OCI-LY7 (cell line): ENCODE measurements at regions not wholly inside any gene's neighbourhood (a gene's known extent, or its start where the extent isn't known, plus 50 kb on each side); places are given as distances from the start of the nearest gene placed in this dataset.

Experiments used
- BruUV-seq: library from RNA; stranded (reverse); fragments of 400-500 nt; replicated peaks from 2 replicates; lab custom pipeline; 2021; lab: Mats Ljungman, UMichigan
- CTCF ChIA-PET: fragments of 300-600 bp; sonication (Branson Sonifier 250); formaldehyde crosslinking; loops from one replicate; lab custom pipeline; 2022; ENCODE audit warnings: antibody characterized with exemption; ENCODE audit not compliant: unreplicated experiment; lab: Charles Lee
- POLR2A ChIA-PET: fragments of 300-600 bp; sonication (Branson Sonifier 250); formaldehyde crosslinking; loops from one replicate; lab custom pipeline; 2022; ENCODE audit warnings: antibody characterized with exemption; lab: Charles Lee
- DNase-seq: peaks from one replicate; pipeline ENCODE4 v3.0.0-alpha.2; 2015; ENCODE audit warnings: low spot score
- H2AFZ ChIP-seq: fragments of 200-600 bp; sonication (generic), shearing (Covaris generic); 2 replicates; pipeline ENCODE4 v1.6.1; 2014; ENCODE audit warnings: mild to moderate bottlenecking, antibody characterized with exemption, low read length, moderate library complexity
- H3K27ac ChIP-seq: fragments of 200-600 bp; sonication (generic); 2 replicates; pipeline ENCODE4 v1.5.1; 2014; ENCODE audit warnings: mixed run types, low read depth, mild to moderate bottlenecking, moderate library complexity, low read length, inconsistent platforms; ENCODE audit not compliant: poor library complexity, severe bottlenecking
- H3K36me3 ChIP-seq: fragments of 200-600 bp; sonication (generic); 2 replicates; pipeline ENCODE4 v1.6.1; 2014; ENCODE audit warnings: mild to moderate bottlenecking, antibody characterized with exemption, low read length, moderate library complexity, mixed read lengths; ENCODE audit not compliant: insufficient read depth
- H3K4me1 ChIP-seq: fragments of 200-600 bp; sonication (generic); 2 replicates; pipeline ENCODE4 v1.5.1; 2014; ENCODE audit warnings: mild to moderate bottlenecking, low read length; ENCODE audit not compliant: insufficient read depth, poor library complexity, severe bottlenecking
- H3K4me2 ChIP-seq: fragments of 200-600 bp; sonication (generic); 2 replicates; pipeline ENCODE4 v1.6.1; 2014; ENCODE audit warnings: mild to moderate bottlenecking, low read length
- H3K4me3 ChIP-seq: fragments of 200-600 bp; sonication (generic); 2 replicates; pipeline ENCODE4 v1.5.1; 2014; ENCODE audit warnings: mild to moderate bottlenecking, low read depth, low read length; ENCODE audit not compliant: poor library complexity, severe bottlenecking
- H3K79me2 ChIP-seq: fragments of 200-600 bp; sonication (generic); 2 replicates; pipeline ENCODE4 v1.6.1; 2016; ENCODE audit warnings: low read depth, mild to moderate bottlenecking, low read length, moderate library complexity, mixed read lengths; ENCODE audit not compliant: insufficient read depth
- H3K9me2 ChIP-seq: fragments of 200-600 bp; sonication (generic); 2 replicates; pipeline ENCODE4 v1.6.1; 2016; ENCODE audit warnings: mild to moderate bottlenecking, low read length, mixed read lengths; ENCODE audit not compliant: insufficient read depth
- H3K9me3 ChIP-seq: fragments of 200-600 bp; sonication (generic); 2 replicates; pipeline ENCODE4 v1.6.1; 2014; ENCODE audit warnings: mild to moderate bottlenecking, mixed run types, low read length, mixed read lengths
- H4K20me1 ChIP-seq: fragments of 200-600 bp; sonication (generic); 2 replicates; pipeline ENCODE4 v1.6.1; 2014; ENCODE audit warnings: mild to moderate bottlenecking, antibody characterized with exemption, low read length, moderate library complexity, mixed read lengths; ENCODE audit not compliant: insufficient read depth
- EZH2phosphoT487 ChIP-seq: fragments of 200-600 bp; sonication (generic); IDR thresholded peaks from 2 replicates; pipeline ENCODE4 v1.6.1; 2018; ENCODE audit warnings: low read depth, borderline replicate concordance, mild to moderate bottlenecking, mixed run types, antibody characterized with exemption, low read length, moderate library complexity, mixed read lengths
- intact Hi-C: fragments of 100-400 bp; cut with micrococcal nuclease; formaldehyde crosslinking; loops from one replicate; pipeline ENCODE4 v1.10.0; 2022; ENCODE audit not compliant: unreplicated experiment
- TF ChIP-seq, protein P1 (sequence below): fragments of 200-600 bp; sonication (generic); conservative IDR thresholded peaks from 2 replicates; pipeline ENCODE4 v1.5.1; 2014; ENCODE audit warnings: mild to moderate bottlenecking, antibody characterized with exemption, low read length, moderate library complexity, mixed read lengths

DNA sequence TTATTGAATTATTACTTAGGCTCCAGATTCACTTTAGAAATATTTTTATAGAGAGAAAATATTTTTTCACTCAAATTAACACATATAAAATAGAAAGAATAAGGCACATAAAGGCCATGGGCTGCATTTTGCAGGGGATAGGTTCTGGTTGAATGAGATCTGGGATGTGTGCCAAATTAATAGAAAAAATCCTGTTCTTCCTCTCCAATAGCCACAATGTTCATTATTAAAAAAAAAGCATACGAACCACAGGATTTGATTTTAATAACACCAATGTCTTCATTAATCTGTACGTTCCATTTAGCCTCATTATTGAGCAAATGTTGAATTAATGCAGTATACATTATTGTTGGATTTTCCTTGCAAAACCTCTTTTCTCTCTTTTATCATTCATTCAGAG, 622.8 kb upstream of the AGTR1 start:
- Histone ChIP-seq H3K4me3 (no peak overlapping the region), H3K4me2 (no peak overlapping the region), H3K36me3 (no peaks in the 10 kb centered on the region), H2AFZ (no peak overlapping the region), H4K20me1 (no peaks in the 10 kb centered on the region), H3K27ac (no peak overlapping the region), H3K4me1 (no peaks in the 10 kb centered on the region), H3K9me3 (no peaks in the 10 kb centered on the region), H3K79me2 (no peaks in the 10 kb centered on the region), H3K9me2 (no peaks in the 10 kb centered on the region; the same call in 1 of the 2 replicates)
- no TSS peak for BruUV-seq
- CTCF ChIA-PET: no interaction called here
- POLR2A ChIA-PET: no interaction called here
- no peak for TF ChIP-seq EZH2phosphoT487
- TF ChIP-seq, protein P1, sequence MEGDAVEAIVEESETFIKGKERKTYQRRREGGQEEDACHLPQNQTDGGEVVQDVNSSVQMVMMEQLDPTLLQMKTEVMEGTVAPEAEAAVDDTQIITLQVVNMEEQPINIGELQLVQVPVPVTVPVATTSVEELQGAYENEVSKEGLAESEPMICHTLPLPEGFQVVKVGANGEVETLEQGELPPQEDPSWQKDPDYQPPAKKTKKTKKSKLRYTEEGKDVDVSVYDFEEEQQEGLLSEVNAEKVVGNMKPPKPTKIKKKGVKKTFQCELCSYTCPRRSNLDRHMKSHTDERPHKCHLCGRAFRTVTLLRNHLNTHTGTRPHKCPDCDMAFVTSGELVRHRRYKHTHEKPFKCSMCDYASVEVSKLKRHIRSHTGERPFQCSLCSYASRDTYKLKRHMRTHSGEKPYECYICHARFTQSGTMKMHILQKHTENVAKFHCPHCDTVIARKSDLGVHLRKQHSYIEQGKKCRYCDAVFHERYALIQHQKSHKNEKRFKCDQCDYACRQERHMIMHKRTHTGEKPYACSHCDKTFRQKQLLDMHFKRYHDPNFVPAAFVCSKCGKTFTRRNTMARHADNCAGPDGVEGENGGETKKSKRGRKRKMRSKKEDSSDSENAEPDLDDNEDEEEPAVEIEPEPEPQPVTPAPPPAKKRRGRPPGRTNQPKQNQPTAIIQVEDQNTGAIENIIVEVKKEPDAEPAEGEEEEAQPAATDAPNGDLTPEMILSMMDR: no peak
- no peak for DNase-seq
- intact Hi-C loops: no loop called here

DNA sequence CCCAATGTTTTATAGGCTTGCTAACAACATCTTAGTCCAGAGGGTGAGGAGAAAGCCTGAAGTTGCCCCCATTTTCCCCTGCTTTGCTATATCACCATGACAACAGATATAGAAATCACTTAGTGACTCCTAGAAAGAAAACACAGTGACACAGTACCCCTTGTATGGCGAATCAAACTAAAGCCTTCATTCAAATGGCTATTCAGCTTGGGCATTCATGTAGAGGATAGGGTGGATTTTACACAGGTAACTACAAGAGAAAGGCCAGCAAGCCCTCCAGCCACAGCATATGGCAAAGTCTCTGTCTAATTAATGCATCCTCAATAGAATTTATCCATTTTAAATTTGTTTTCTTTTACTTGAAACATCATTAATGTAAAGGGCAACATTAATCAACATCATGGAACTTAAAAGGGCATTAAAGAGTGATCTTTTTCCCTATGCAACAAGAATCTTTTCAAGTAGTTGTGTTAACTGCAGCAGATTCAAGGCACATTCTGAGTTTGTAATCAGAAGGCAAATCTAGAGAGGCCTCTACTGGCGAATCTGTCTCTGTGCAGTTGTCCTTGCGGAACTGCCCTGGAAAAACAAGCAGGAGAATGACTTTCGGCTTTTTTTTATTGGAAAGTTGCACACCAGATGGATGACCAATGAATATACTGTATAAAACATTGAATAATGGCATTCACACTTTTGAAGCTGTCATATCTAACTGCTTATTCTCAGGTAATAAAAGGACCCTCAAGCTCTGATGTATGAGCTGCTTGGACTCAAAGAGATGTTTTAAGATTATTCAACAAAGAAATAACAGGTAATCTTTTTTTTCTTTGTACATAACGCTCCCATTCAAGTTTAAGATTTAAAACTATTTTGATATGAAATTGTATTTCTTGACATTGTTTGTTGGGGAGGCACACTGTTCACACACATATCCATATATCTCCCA, 621.7 kb upstream of the AGTR1 start:
- Histone ChIP-seq H2AFZ (no peak overlapping the region), H3K4me1 (no peaks in the 10 kb centered on the region), H3K27ac (no peak overlapping the region), H3K79me2 (no peaks in the 10 kb centered on the region), H3K9me2 (no peaks in the 10 kb centered on the region; the same call in 1 of the 2 replicates), H3K4me2 (no peak overlapping the region), H3K4me3 (no peak overlapping the region), H3K9me3 (no peaks in the 10 kb centered on the region), H4K20me1 (no peaks in the 10 kb centered on the region), H3K36me3 (no peaks in the 10 kb centered on the region)
- intact Hi-C loops: no loop called here
- ChIA-PET POLR2A (interaction anchor here (0.5 to 3.0 kb wide), 3 partner anchors 9 to 321 kb away, joined by 3 to 9 read pairs (median 4); no protein-coding TSS in a partner anchor), CTCF (no interaction called here)
- no TSS peak for BruUV-seq
- no peak for DNase-seq
- TF ChIP-seq, protein P1: peak; percentile 51; the same call in 1 of the 2 replicates
- no peak for TF ChIP-seq EZH2phosphoT487
